SK-N-SH (cell line): ENCODE measurements at regions not wholly inside any gene's neighbourhood (a gene's known extent, or its start where the extent isn't known, plus 50 kb on each side); places are given as distances from the start of the nearest gene placed in this dataset.

Source experiments
- CTCF ChIA-PET: fragments of 300-600, 350-600 bp; formaldehyde crosslinking; extraction: SDS; loops from one replicate; lab custom pipeline; 2021; lab: Yijun Ruan, JAX
- POLR2A ChIA-PET: fragments of 350-600 bp; sonication (Branson Sonifier 250); formaldehyde crosslinking; extraction: SDS; loops from one replicate; lab custom pipeline; 2020; ENCODE audit warnings: antibody characterized with exemption, inconsistent platforms; lab: Yijun Ruan, JAX
- DNase-seq: peaks from one replicate; pipeline ENCODE4 v3.0.0; 2012
- H2AFZ ChIP-seq: fragments of 200-600 bp; sonication (generic); 2 replicates; pipeline ENCODE4 v1.8.1; 2016; ENCODE audit warnings: antibody characterized with exemption, mild to moderate bottlenecking, low read depth
- H3F3A ChIP-seq: fragments of 200-600 bp; sonication (generic); replicated peaks from 2 replicates; pipeline ENCODE3; 2016; ENCODE audit warnings: antibody characterized with exemption, mild to moderate bottlenecking; ENCODE audit not compliant: insufficient read depth
- H3K27ac ChIP-seq, 2 experiments: fragments of 200-500 bp in 1 of 2; fragments of 200-600 bp in 1 of 2; sonication (Bioruptor generic) in 1 of 2; sonication (generic), shearing (Covaris generic) in 1 of 2; 2 replicates each; pipeline versions ENCODE4 v1.5.1 to v1.6.1; 2014 to 2016; ENCODE audit warnings: low read depth in 2 of 2, inconsistent platforms in 1 of 2, low read length in 1 of 2, mild to moderate bottlenecking in 1 of 2, mixed read lengths in 1 of 2
- H3K27me3 ChIP-seq: fragments of 200-600 bp; sonication (generic), shearing (Covaris generic); 2 replicates; pipeline ENCODE4 v1.6.1; 2016; ENCODE audit warnings: mixed run types; ENCODE audit not compliant: insufficient read depth
- H3K36me3 ChIP-seq, 2 experiments: fragments of 200-500 bp in 1 of 2; fragments of 200-600 bp in 1 of 2; sonication (Bioruptor generic) in 1 of 2; sonication (generic) in 1 of 2; replicated peaks in 1 of 2; 2 replicates each; pipeline versions ENCODE3 to v1.5.1; 2014 to 2016; ENCODE audit warnings: low read length in 1 of 2, mild to moderate bottlenecking in 1 of 2; ENCODE audit not compliant: insufficient read depth in 2 of 2, control insufficient read depth in 1 of 2
- H3K4me1 ChIP-seq, 2 experiments: fragments of 200-500 bp in 1 of 2; fragments of 200-600 bp in 1 of 2; sonication (Bioruptor generic) in 1 of 2; sonication (generic), shearing (Covaris generic) in 1 of 2; 2 replicates each; pipeline versions ENCODE4 v1.5.1 to v1.6.1; 2014 to 2016; ENCODE audit warnings: low read depth in 1 of 2, low read length in 1 of 2, mixed run types in 1 of 2; ENCODE audit not compliant: insufficient read depth in 2 of 2, control insufficient read depth in 1 of 2
- H3K4me2 ChIP-seq: fragments of 200-600 bp; sonication (generic), shearing (Covaris generic); 2 replicates; pipeline ENCODE4 v1.6.1; 2017; ENCODE audit warnings: mixed run types
- H3K4me3 ChIP-seq, 2 experiments: fragments of 200-500 bp in 1 of 2; fragments of 200-600 bp in 1 of 2; sonication (Bioruptor generic) in 1 of 2; sonication (generic), shearing (Covaris generic) in 1 of 2; 2 replicates each; pipeline versions ENCODE4 v1.5.1 to v1.8.1; 2014 to 2016; ENCODE audit warnings: low read depth in 2 of 2, inconsistent platforms in 1 of 2, low read length in 1 of 2, mild to moderate bottlenecking in 1 of 2, mixed read lengths in 1 of 2, moderate library complexity in 1 of 2
- H3K79me2 ChIP-seq: fragments of 200-600 bp; sonication (generic); 2 replicates; pipeline ENCODE4 v1.8.1; 2017; ENCODE audit warnings: mild to moderate bottlenecking; ENCODE audit not compliant: insufficient read depth
- H3K9ac ChIP-seq: fragments of 200-600 bp; sonication (generic); 2 replicates; pipeline ENCODE4 v1.6.1; 2017; ENCODE audit warnings: mixed run types
- H3K9me2 ChIP-seq: fragments of 200-600 bp; sonication (generic); 2 replicates; pipeline ENCODE4 v1.6.1; 2017; ENCODE audit warnings: mixed run types
- H3K9me3 ChIP-seq: fragments of 200-600 bp; sonication (generic); 2 replicates; pipeline ENCODE4 v1.6.1; 2017; ENCODE audit warnings: mixed run types, mild to moderate bottlenecking, moderate library complexity
- H4K20me1 ChIP-seq: fragments of 200-600 bp; sonication (generic); 2 replicates; pipeline ENCODE4 v1.6.1; 2017; ENCODE audit warnings: mild to moderate bottlenecking, mixed run types; ENCODE audit not compliant: insufficient read depth
- EP300 ChIP-seq, 2 experiments: IDR thresholded peaks; 2 replicates each; pipeline versions ENCODE4 v1.4.0 to v1.6.1; 2012; ENCODE audit warnings: borderline replicate concordance in 1 of 2, low read depth in 1 of 2, low read length in 1 of 2
- EZH2phosphoT487 ChIP-seq: fragments of 200-600 bp; sonication (generic); IDR thresholded peaks from 2 replicates; pipeline ENCODE4 v1.6.1; 2017; ENCODE audit warnings: low read depth, mixed run types, mild to moderate bottlenecking, antibody characterized with exemption, moderate library complexity, borderline replicate concordance
- FOSL2 ChIP-seq: IDR thresholded peaks from 2 replicates; pipeline ENCODE4 v1.4.0; 2012; ENCODE audit warnings: low read depth, mild to moderate bottlenecking, moderate library complexity, borderline replicate concordance
- FOXJ3 ChIP-seq: sonication (generic); formaldehyde crosslinking; IDR thresholded peaks from 2 replicates; pipeline ENCODE4 v1.5.1; 2020; ENCODE audit warnings: mild to moderate bottlenecking, missing genetic modification reagents
- GATA2 ChIP-seq: sonication (generic); formaldehyde crosslinking; IDR thresholded peaks from 2 replicates; pipeline ENCODE4 v1.5.0; 2020; ENCODE audit warnings: mild to moderate bottlenecking, missing genetic modification reagents
- JUND ChIP-seq: IDR thresholded peaks from 2 replicates; pipeline ENCODE4 v1.4.0; 2012
- MAX ChIP-seq: IDR thresholded peaks from 2 replicates; pipeline ENCODE4 v1.4.0; 2012; ENCODE audit warnings: low read depth
- MEF2A ChIP-seq: IDR thresholded peaks from 2 replicates; pipeline ENCODE4 v1.4.0; 2012; ENCODE audit warnings: low read depth, borderline replicate concordance
- NFIC ChIP-seq: IDR thresholded peaks from 2 replicates; pipeline ENCODE4 v1.4.0; 2012; ENCODE audit warnings: borderline replicate concordance
- POLR2AphosphoS5 ChIP-seq: IDR thresholded peaks from 2 replicates; pipeline ENCODE4 v1.6.1; 2012; ENCODE audit warnings: low read depth, low read length
- RCOR1 ChIP-seq: fragments of 150-350 bp; IDR thresholded peaks from 2 replicates; pipeline ENCODE4 v1.6.1; 2017; ENCODE audit warnings: antibody characterized with exemption, low read length
- REST ChIP-seq: IDR thresholded peaks from 2 replicates; pipeline ENCODE4 v1.6.1; 2012; ENCODE audit warnings: mild to moderate bottlenecking, low read depth, low read length, moderate library complexity
- RFX5 ChIP-seq: IDR thresholded peaks from 2 replicates; pipeline ENCODE4 v1.6.1; 2012; ENCODE audit warnings: mild to moderate bottlenecking, improper control_type of control experiment, low read length
- RXRA ChIP-seq: IDR thresholded peaks from 2 replicates; pipeline ENCODE4 v1.4.0; 2012; ENCODE audit warnings: low read depth, mild to moderate bottlenecking, borderline replicate concordance
- SIN3A ChIP-seq: IDR thresholded peaks from 2 replicates; pipeline ENCODE4 v1.6.1; 2012; ENCODE audit warnings: low read depth, mild to moderate bottlenecking, low read length, moderate library complexity, borderline replicate concordance
- SMC3 ChIP-seq: IDR thresholded peaks from 2 replicates; pipeline ENCODE4 v1.6.1; 2012; ENCODE audit warnings: low read depth, low read length, improper control_type of control experiment
- TAF1 ChIP-seq: IDR thresholded peaks from 2 replicates; pipeline ENCODE4 v1.6.1; 2012; ENCODE audit warnings: low read depth, mild to moderate bottlenecking, low read length, moderate library complexity, borderline replicate concordance
- TEAD4 ChIP-seq: IDR thresholded peaks from 2 replicates; pipeline ENCODE4 v1.4.0; 2012; ENCODE audit warnings: mild to moderate bottlenecking, borderline replicate concordance; ENCODE audit not compliant: insufficient read depth
- USF2 ChIP-seq: fragments of 150-350 bp; IDR thresholded peaks from 2 replicates; pipeline ENCODE4 v1.6.1; 2017; ENCODE audit warnings: antibody characterized with exemption, low read length, low read depth, borderline replicate concordance
- ZBTB33 ChIP-seq: IDR thresholded peaks from 2 replicates; pipeline ENCODE4 v1.4.0; 2012; ENCODE audit warnings: low read depth, borderline replicate concordance
- WGBS: methylation state at CpG from one replicate; pipeline ENCODE4 v1.1.6; 2017; ENCODE audit warnings: low lambda C conversion rate; 5-methylcytosine and 5-hydroxymethylcytosine counted together

GRCh38 chr7:80385508-80385907, 126.4 kb downstream of the GNAT3 start:
- Histone ChIP-seq H3K36me3 (no peaks in the 10 kb centered on the region), H3K9me3 (no peaks in the 10 kb centered on the region), H3K9me2 (no peaks in the 10 kb centered on the region), H3K27me3 (no peaks in the 10 kb centered on the region), H3K4me3 (no peak overlapping the region), H3K27ac (no peak overlapping the region), H3K9ac (no peak overlapping the region), H3F3A (peaks cover 8% of the 10 kb centered on the region), H4K20me1 (no peaks in the 10 kb centered on the region), H3K4me2 (no peak overlapping the region), H3K4me1 (peaks cover 0 to 8% of the 10 kb centered on the region in 2 experiments; a peak in 2 of 4 replicates), H2AFZ (no peak overlapping the region), H3K79me2 (no peaks in the 10 kb centered on the region)
- ChIA-PET POLR2A (no interaction called here), CTCF (interaction anchor here (1.6 kb wide), 1 partner anchor 252 kb away, joined by 9 read pairs; no protein-coding TSS in a partner anchor)
- DNase-seq: no peak
- TF ChIP-seq FOXJ3 (CRISPR knock-in tag) (no peak), RXRA (no peak), RCOR1 (no peak), MAX (no peak), RFX5 (no peak), SIN3A (no peak), EP300 (IDR thresholded peaks at IDR 0.05; ENCODE audit: borderline replicate concordance in 1 of 2, low read depth in 1 of 2, low read length in 1 of 2) (no peak), SMC3 (no peak), FOSL2 (no peak), JUND (no peak), GATA2 (CRISPR knock-in tag) (no peak), ZBTB33 (no peak), NFIC (no peak), POLR2AphosphoS5 (no peak)
- TF ChIP-seq, all 33 proteins: peak for 0

- Histone ChIP-seq H2AFZ (no peak overlapping the region), H3K4me2 (peak overlapping the region; percentile 5; the same call in 1 of the 2 replicates), H3K27me3 (no peaks in the 10 kb centered on the region), H3K9me2 (no peaks in the 10 kb centered on the region), H3K27ac (peak overlapping the region; percentile 56 to 85; a peak in 3 of 4 replicates), H3F3A (peaks cover 28% of the 10 kb centered on the region), H3K36me3 (no peaks in the 10 kb centered on the region), H3K79me2 (no peaks in the 10 kb centered on the region), H3K4me1 (peaks cover 2 to 11% of the 10 kb centered on the region in 2 experiments; a peak in 3 of 4 replicates), H3K4me3 (no peak overlapping the region; a peak in 1 of 4 replicates), H4K20me1 (no peaks in the 10 kb centered on the region), H3K9ac (no peak overlapping the region), H3K9me3 (no peaks in the 10 kb centered on the region)
- CTCF ChIA-PET: interaction anchor here (1.2 kb wide), 1 partner anchor 286 kb away, joined by 4 read pairs; no protein-coding TSS in a partner anchor
- DNase-seq: no peak
- POLR2A ChIA-PET: no interaction called here
- WGBS: 30% methylated on average over 1 of the region's 1 CpG
- TF ChIP-seq EZH2phosphoT487 (no peak), MAX (no peak), USF2 (no peak), FOSL2 (peak; percentile 60), SMC3 (no peak), JUND (peak; percentile 85), TAF1 (no peak), REST (no peak), NFIC (peak; percentile 87), TEAD4 (peak; percentile 90), EP300 (IDR thresholded peaks at IDR 0.05; ENCODE audit: borderline replicate concordance in 1 of 2, low read depth in 1 of 2, low read length in 1 of 2) (peak; percentile 81 to 94), MEF2A (peak; percentile 83)
These were observed 130.9 kb downstream of the GNAT3 start for GRCh38 chr7:80380957-80381356.
